Esophagus (tissue), 2 donors: ENCODE measurements at regions not wholly inside any gene's neighbourhood (a gene's known extent, or its start where the extent isn't known, plus 50 kb on each side); places are given as distances from the start of the nearest gene placed in this dataset.
A peak's percentile ranks its signal among the peaks of the same experiment; 100 is the strongest.
"Not testable (repeated sequence)": the region's sequence is repeated elsewhere in the genome, so short reads cannot be mapped to it uniquely, and the experiment has no call there.

Source experiments
- H3K27ac ChIP-seq, 2 donors: one replicate each; pipeline ENCODE4 v1.5.1; 2013; ENCODE audit warnings: low read depth in 2 of 2, mild to moderate bottlenecking in 2 of 2, inconsistent platforms in 1 of 2, low read length in 1 of 2, moderate library complexity in 1 of 2
- H3K27me3 ChIP-seq, 2 donors: one replicate each; pipeline ENCODE4 v1.6.1; 2013; ENCODE audit warnings: low read length in 2 of 2, control low read depth in 1 of 2, mild to moderate bottlenecking in 1 of 2; ENCODE audit not compliant: insufficient read depth in 2 of 2, control insufficient read depth in 1 of 2
- H3K36me3 ChIP-seq, 2 donors: one replicate each; pipeline ENCODE4 v1.6.1; 2013; ENCODE audit warnings: low read length in 1 of 2; ENCODE audit not compliant: control insufficient read depth in 2 of 2, insufficient read depth in 2 of 2
- H3K4me1 ChIP-seq, 2 donors: one replicate each; pipeline ENCODE4 v1.6.1; 2013; ENCODE audit warnings: low read length in 1 of 2; ENCODE audit not compliant: control insufficient read depth in 2 of 2, insufficient read depth in 2 of 2
- H3K4me3 ChIP-seq, 2 donors: one replicate each; pipeline ENCODE4 v1.5.1; 2013; ENCODE audit warnings: low read length in 2 of 2, mild to moderate bottlenecking in 2 of 2, low read depth in 1 of 2, moderate library complexity in 1 of 2
- H3K9me3 ChIP-seq, 2 donors: one replicate each; pipeline ENCODE4 v1.6.1; 2013; ENCODE audit warnings: mild to moderate bottlenecking in 2 of 2, low read depth in 1 of 2, low read length in 1 of 2, moderate library complexity in 1 of 2; ENCODE audit not compliant: control insufficient read depth in 2 of 2, insufficient read depth in 1 of 2
- WGBS, 2 donors: extraction: QIAGEN DNeasy Blood & Tissue Kit; methylation state at CpG; one replicate each; pipeline ENCODE4 v1.1.7; 2013; 5-methylcytosine and 5-hydroxymethylcytosine counted together
- donor health status: healthy with polysubstance abuse.
- donor health status: Bipolar disorder and iron deficiency.

GRCh38 chr17:16837468-16838266 lies 134.3 kb downstream of the TNFRSF13B start:
- not testable (repeated sequence) for H3K4me3 ChIP-seq, H3K9me3 ChIP-seq, H3K36me3 ChIP-seq, H3K27me3 ChIP-seq, H3K27ac ChIP-seq, H3K4me1 ChIP-seq
- 75 to 78% methylated on average over 6 to 9 of the region's 11 CpGs for WGBS, 2 donors

DNA sequence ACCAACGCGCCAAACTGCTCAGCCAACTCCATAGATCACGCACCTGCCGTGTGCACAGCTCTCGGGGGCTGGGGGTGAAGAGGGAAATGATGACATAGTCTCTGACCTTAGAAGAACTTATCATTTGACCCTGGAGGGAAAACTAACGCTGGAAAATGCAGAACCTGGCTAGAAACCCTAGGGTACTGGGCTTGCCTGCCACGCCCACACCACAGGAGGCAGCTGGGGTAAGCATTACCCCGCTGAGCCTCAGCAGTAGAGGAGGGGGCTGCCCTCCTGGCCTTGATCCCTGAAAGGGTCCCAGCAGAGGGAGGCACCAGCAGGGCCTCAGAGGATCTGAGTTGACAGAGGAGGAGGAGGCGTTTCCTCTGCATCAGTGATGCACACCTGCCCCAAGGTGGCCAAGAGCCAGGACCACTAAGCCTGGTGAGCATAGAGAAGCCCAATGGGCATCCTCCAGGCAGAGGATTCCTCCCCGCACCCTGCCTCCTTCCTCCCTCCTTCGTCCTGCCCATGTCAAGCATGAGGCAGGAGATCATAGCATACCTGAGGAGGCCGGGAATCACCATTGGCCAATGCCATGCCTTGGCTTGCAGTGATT lies 135.5 kb downstream of the TNFRSF13B start:
- WGBS, 2 donors = 16 to 47% methylated on average over 3 to 10 of the region's 12 CpGs

GRCh38 chr17:16833517-16833916 lies 138.4 kb downstream of the TNFRSF13B start:
- not testable (repeated sequence) for H3K36me3 ChIP-seq, H3K4me1 ChIP-seq, H3K9me3 ChIP-seq, H3K27ac ChIP-seq, H3K27me3 ChIP-seq, H3K4me3 ChIP-seq
- 70 to 80% methylated on average over 2 to 3 of the region's 12 CpGs for WGBS, 2 donors

More for the DNA sequence above, 135.5 kb downstream of the TNFRSF13B start:
- H3K9me3 ChIP-seq, H3K4me3 ChIP-seq, H3K27ac ChIP-seq, H3K4me1 ChIP-seq, H3K27me3 ChIP-seq, H3K36me3 ChIP-seq: not testable (repeated sequence)

GRCh38 chr17:16832853-16833252 lies 139.1 kb downstream of the TNFRSF13B start:
- WGBS, 2 donors = 32 to 42% methylated on average over 5 of the region's 8 CpGs
- not testable (repeated sequence) for H3K4me1 ChIP-seq, H3K9me3 ChIP-seq, H3K4me3 ChIP-seq, H3K36me3 ChIP-seq, H3K27me3 ChIP-seq
- peak overlapping the region in 1 of 2 donors; percentile 13 for H3K27ac ChIP-seq

DNA sequence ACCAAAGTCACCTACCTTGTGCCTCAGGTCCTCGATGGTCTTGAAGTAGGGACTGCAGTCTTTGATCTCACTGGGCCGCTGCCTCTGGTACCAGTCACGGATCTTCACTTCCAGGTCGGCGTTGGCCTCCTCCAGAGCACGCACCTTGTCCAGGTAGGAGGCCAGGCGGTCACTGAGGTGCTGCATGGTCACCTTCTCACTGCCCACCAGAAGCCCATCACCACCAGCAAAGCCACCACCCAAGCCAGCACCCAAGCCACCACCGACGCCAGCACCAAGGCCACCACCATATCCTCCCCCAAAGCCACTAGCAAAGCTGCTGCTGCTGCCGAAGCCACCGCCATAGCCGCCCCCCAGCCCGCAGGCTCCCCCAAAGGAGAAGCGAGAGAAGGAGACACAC lies 139.7 kb downstream of the TNFRSF13B start:
- not testable (repeated sequence) for H3K4me1 ChIP-seq, H3K4me3 ChIP-seq, H3K27ac ChIP-seq, H3K9me3 ChIP-seq, H3K27me3 ChIP-seq, H3K36me3 ChIP-seq
- WGBS, 2 donors = 81 to 84% methylated on average over 9 to 11 of the region's 14 CpGs

GRCh38 chr17:16830770-16831169 lies 140.7 kb downstream of the CCDC144A start:
- H3K4me3 ChIP-seq, H3K9me3 ChIP-seq, H3K27me3 ChIP-seq, H3K27ac ChIP-seq, H3K4me1 ChIP-seq, H3K36me3 ChIP-seq: not testable (repeated sequence)
- WGBS, 2 donors = 71 to 84% methylated on average over 4 to 6 of the region's 6 CpGs

GRCh38 chr17:16830219-16830618 lies 140.2 kb downstream of the CCDC144A start:
- H3K27ac ChIP-seq, H3K27me3 ChIP-seq, H3K36me3 ChIP-seq, H3K4me3 ChIP-seq, H3K9me3 ChIP-seq, H3K4me1 ChIP-seq: not testable (repeated sequence)
- WGBS, 2 donors = 0 to 33% methylated on average over 1 to 2 of the region's 12 CpGs
